GM23338 (cell line): ENCODE measurements at regions not wholly inside any gene's neighbourhood (a gene's known extent, or its start where the extent isn't known, plus 50 kb on each side); places are given as distances from the start of the nearest gene placed in this dataset.

ENCODE experiments used
- CREB1 ChIP-seq: fragments of 250-450 bp; sonication (Bioruptor Pico); IDR thresholded peaks from 2 replicates; pipeline ENCODE4 v1.5.0; 2020; ENCODE audit warnings: low read depth, mild to moderate bottlenecking, moderate library complexity
- EZH2 ChIP-seq: fragments of 200-600 bp; sonication (generic); IDR thresholded peaks from one replicate; pipeline ENCODE4 v1.8.0; 2017; ENCODE audit warnings: antibody characterized with exemption, mild to moderate bottlenecking, low read depth; ENCODE audit not compliant: unreplicated experiment
- EZH2phosphoT487 ChIP-seq: fragments of 200-600 bp; sonication (generic); IDR thresholded peaks from one replicate; pipeline ENCODE4 v1.8.1; 2018; ENCODE audit warnings: antibody characterized with exemption; ENCODE audit not compliant: unreplicated experiment
- JUNB ChIP-seq: IDR thresholded peaks from one replicate; pipeline ENCODE4 v1.6.1; 2016; ENCODE audit warnings: antibody characterized with exemption; ENCODE audit not compliant: unreplicated experiment
- NANOG ChIP-seq: IDR thresholded peaks from 2 replicates; pipeline ENCODE4 v1.6.1; 2016; ENCODE audit warnings: antibody characterized with exemption, borderline replicate concordance
- POLR2AphosphoS5 ChIP-seq: IDR thresholded peaks from 2 replicates; pipeline ENCODE4 v1.6.1; 2016; ENCODE audit warnings: antibody characterized with exemption, low read depth
- ZNF114 ChIP-seq: fragments of 250-450 bp; sonication (Bioruptor Pico); IDR thresholded peaks from 2 replicates; pipeline ENCODE4 v1.5.0; 2020; ENCODE audit warnings: mild to moderate bottlenecking, moderate library complexity
- ZNF331 ChIP-seq: fragments of 250-450 bp; sonication (Bioruptor Pico); IDR thresholded peaks from 2 replicates; pipeline ENCODE4 v1.5.0; 2020; ENCODE audit warnings: low read depth, mild to moderate bottlenecking, moderate library complexity
- ZNF462 ChIP-seq: fragments of 250-450 bp; sonication (Bioruptor Pico); IDR thresholded peaks from 2 replicates; pipeline ENCODE4 v1.5.0; 2020; ENCODE audit warnings: mild to moderate bottlenecking, moderate library complexity
- TF ChIP-seq, protein P1 (sequence below), 2 experiments: fragments of 200-600 bp in 1 of 2; sonication (generic) in 1 of 2; conservative IDR thresholded peaks; 2 replicates each; pipeline versions ENCODE4 v1.5.1 to v1.6.1; 2016 to 2017; ENCODE audit warnings: antibody characterized with exemption in 2 of 2, low read depth in 2 of 2, mild to moderate bottlenecking in 2 of 2, moderate library complexity in 1 of 2
- TF ChIP-seq, protein P2 (sequence below): IDR thresholded peaks from one replicate; pipeline ENCODE4 v1.6.1; 2018; ENCODE audit warnings: antibody characterized with exemption; ENCODE audit not compliant: unreplicated experiment

DNA sequence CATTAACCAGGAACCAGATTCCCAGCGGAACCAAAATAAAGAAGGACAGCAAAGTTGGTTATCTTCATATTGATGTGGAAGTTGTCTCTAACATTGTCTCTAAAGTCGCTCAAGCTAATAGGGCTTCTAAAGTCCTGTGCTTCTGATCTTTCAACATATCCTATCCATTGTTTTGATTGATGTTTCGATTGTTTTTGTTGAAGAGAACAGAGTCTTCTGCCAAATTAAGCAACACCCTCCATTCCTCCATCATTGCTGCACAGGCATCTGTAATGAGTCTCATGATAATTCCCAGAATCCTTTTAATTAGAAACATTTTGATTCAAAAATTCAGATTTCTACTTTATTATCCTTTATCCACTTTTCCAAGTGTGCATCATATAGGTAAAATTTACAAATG is 71.6 kb upstream of the AVPR1A start:
- TF ChIP-seq EZH2phosphoT487 = no peak
- TF ChIP-seq, protein P1, sequence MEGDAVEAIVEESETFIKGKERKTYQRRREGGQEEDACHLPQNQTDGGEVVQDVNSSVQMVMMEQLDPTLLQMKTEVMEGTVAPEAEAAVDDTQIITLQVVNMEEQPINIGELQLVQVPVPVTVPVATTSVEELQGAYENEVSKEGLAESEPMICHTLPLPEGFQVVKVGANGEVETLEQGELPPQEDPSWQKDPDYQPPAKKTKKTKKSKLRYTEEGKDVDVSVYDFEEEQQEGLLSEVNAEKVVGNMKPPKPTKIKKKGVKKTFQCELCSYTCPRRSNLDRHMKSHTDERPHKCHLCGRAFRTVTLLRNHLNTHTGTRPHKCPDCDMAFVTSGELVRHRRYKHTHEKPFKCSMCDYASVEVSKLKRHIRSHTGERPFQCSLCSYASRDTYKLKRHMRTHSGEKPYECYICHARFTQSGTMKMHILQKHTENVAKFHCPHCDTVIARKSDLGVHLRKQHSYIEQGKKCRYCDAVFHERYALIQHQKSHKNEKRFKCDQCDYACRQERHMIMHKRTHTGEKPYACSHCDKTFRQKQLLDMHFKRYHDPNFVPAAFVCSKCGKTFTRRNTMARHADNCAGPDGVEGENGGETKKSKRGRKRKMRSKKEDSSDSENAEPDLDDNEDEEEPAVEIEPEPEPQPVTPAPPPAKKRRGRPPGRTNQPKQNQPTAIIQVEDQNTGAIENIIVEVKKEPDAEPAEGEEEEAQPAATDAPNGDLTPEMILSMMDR (conservative IDR thresholded peaks at IDR 0.05; ENCODE audit: low read depth in 2 of 2) = no peak
- TF ChIP-seq POLR2AphosphoS5 = no peak
- TF ChIP-seq NANOG = no peak
- TF ChIP-seq EZH2 = no peak
- no peak for TF ChIP-seq CREB1 (CRISPR knock-in tag)
- TF ChIP-seq, protein P2, sequence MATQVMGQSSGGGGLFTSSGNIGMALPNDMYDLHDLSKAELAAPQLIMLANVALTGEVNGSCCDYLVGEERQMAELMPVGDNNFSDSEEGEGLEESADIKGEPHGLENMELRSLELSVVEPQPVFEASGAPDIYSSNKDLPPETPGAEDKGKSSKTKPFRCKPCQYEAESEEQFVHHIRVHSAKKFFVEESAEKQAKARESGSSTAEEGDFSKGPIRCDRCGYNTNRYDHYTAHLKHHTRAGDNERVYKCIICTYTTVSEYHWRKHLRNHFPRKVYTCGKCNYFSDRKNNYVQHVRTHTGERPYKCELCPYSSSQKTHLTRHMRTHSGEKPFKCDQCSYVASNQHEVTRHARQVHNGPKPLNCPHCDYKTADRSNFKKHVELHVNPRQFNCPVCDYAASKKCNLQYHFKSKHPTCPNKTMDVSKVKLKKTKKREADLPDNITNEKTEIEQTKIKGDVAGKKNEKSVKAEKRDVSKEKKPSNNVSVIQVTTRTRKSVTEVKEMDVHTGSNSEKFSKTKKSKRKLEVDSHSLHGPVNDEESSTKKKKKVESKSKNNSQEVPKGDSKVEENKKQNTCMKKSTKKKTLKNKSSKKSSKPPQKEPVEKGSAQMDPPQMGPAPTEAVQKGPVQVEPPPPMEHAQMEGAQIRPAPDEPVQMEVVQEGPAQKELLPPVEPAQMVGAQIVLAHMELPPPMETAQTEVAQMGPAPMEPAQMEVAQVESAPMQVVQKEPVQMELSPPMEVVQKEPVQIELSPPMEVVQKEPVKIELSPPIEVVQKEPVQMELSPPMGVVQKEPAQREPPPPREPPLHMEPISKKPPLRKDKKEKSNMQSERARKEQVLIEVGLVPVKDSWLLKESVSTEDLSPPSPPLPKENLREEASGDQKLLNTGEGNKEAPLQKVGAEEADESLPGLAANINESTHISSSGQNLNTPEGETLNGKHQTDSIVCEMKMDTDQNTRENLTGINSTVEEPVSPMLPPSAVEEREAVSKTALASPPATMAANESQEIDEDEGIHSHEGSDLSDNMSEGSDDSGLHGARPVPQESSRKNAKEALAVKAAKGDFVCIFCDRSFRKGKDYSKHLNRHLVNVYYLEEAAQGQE = no peak
- TF ChIP-seq ZNF114 (CRISPR knock-in tag) = no peak
- TF ChIP-seq ZNF462 (CRISPR knock-in tag) = no peak
- TF ChIP-seq ZNF331 (CRISPR knock-in tag) = no peak
- no peak for TF ChIP-seq JUNB
